HL-60 (cell line): ENCODE measurements at regions not wholly inside any gene's neighbourhood (a gene's known extent, or its start where the extent isn't known, plus 50 kb on each side); places are given as distances from the start of the nearest gene placed in this dataset.

Source experiments
- DNase-seq, 2 experiments: peaks; one replicate each; pipeline ENCODE4 v3.0.0-alpha.2; 2010 to 2020; ENCODE audit warnings: low read depth in 1 of 2, low spot score in 1 of 2
- H3K27ac ChIP-seq: fragments of 250-450 bp; sonication (Bioruptor Pico); replicated peaks from 2 replicates; pipeline ENCODE4 v1.5.1; 2020; ENCODE audit warnings: mild to moderate bottlenecking, moderate library complexity
- H3K27me3 ChIP-seq: fragments of 250-450 bp; sonication (Bioruptor Pico); 2 replicates; pipeline ENCODE4 v1.5.1; 2021; ENCODE audit warnings: mild to moderate bottlenecking, moderate library complexity; ENCODE audit not compliant: insufficient read depth, poor library complexity, severe bottlenecking
- H3K4me3 ChIP-seq: replicated peaks from 2 replicates; pipeline ENCODE4 v1.5.1; 2011; ENCODE audit warnings: mild to moderate bottlenecking, control low read depth, low read length; ENCODE audit not compliant: insufficient read depth
- GABPA ChIP-seq: IDR thresholded peaks from 2 replicates; pipeline ENCODE4 v1.6.1; 2012; ENCODE audit warnings: low read depth
- POLR2AphosphoS5 ChIP-seq: IDR thresholded peaks from 2 replicates; pipeline ENCODE4 v1.6.1; 2012; ENCODE audit warnings: low read depth
- SPI1 ChIP-seq: IDR thresholded peaks from 2 replicates; pipeline ENCODE4 v1.6.1; 2012; ENCODE audit warnings: low read depth, mild to moderate bottlenecking, borderline replicate concordance
- TF ChIP-seq, protein P1 (sequence below): IDR thresholded peaks from 2 replicates; pipeline ENCODE4 v1.6.1; 2012; ENCODE audit warnings: low read depth; ENCODE audit not compliant: insufficient replicate concordance
- TF ChIP-seq, protein P2 (sequence below): IDR thresholded peaks from one replicate; pipeline ENCODE4 v1.5.1; 2011; ENCODE audit warnings: low read length, control low read depth, inconsistent platforms; ENCODE audit not compliant: insufficient read depth

DNA sequence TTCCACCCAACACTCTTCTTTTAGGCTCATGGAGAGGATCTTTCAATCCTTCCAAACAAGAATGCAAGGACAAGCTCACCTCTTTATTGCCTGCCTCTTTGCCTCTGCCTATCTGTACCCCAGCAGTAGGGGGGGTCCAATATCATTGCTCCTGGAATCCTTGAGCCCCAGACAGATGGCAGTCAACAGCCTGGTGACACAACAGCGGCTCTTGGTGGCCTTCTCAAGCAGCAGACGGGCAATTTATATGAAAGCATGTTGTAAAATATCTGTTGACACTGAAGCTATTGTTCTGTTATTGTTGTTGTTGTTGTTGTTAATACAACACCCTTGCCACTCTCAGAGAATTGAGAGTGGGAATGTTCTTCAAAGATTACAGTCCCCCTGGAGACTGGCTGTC, 480.0 kb upstream of the CADM1 start:
- no peak for DNase-seq
- Histone ChIP-seq H3K27ac (no peak overlapping the region), H3K4me3 (no peak overlapping the region), H3K27me3 (no peaks in the 10 kb centered on the region)
- TF ChIP-seq, protein P1, sequence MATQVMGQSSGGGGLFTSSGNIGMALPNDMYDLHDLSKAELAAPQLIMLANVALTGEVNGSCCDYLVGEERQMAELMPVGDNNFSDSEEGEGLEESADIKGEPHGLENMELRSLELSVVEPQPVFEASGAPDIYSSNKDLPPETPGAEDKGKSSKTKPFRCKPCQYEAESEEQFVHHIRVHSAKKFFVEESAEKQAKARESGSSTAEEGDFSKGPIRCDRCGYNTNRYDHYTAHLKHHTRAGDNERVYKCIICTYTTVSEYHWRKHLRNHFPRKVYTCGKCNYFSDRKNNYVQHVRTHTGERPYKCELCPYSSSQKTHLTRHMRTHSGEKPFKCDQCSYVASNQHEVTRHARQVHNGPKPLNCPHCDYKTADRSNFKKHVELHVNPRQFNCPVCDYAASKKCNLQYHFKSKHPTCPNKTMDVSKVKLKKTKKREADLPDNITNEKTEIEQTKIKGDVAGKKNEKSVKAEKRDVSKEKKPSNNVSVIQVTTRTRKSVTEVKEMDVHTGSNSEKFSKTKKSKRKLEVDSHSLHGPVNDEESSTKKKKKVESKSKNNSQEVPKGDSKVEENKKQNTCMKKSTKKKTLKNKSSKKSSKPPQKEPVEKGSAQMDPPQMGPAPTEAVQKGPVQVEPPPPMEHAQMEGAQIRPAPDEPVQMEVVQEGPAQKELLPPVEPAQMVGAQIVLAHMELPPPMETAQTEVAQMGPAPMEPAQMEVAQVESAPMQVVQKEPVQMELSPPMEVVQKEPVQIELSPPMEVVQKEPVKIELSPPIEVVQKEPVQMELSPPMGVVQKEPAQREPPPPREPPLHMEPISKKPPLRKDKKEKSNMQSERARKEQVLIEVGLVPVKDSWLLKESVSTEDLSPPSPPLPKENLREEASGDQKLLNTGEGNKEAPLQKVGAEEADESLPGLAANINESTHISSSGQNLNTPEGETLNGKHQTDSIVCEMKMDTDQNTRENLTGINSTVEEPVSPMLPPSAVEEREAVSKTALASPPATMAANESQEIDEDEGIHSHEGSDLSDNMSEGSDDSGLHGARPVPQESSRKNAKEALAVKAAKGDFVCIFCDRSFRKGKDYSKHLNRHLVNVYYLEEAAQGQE = no peak
- TF ChIP-seq, protein P2, sequence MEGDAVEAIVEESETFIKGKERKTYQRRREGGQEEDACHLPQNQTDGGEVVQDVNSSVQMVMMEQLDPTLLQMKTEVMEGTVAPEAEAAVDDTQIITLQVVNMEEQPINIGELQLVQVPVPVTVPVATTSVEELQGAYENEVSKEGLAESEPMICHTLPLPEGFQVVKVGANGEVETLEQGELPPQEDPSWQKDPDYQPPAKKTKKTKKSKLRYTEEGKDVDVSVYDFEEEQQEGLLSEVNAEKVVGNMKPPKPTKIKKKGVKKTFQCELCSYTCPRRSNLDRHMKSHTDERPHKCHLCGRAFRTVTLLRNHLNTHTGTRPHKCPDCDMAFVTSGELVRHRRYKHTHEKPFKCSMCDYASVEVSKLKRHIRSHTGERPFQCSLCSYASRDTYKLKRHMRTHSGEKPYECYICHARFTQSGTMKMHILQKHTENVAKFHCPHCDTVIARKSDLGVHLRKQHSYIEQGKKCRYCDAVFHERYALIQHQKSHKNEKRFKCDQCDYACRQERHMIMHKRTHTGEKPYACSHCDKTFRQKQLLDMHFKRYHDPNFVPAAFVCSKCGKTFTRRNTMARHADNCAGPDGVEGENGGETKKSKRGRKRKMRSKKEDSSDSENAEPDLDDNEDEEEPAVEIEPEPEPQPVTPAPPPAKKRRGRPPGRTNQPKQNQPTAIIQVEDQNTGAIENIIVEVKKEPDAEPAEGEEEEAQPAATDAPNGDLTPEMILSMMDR = no peak
- TF ChIP-seq GABPA = no peak
- TF ChIP-seq SPI1 = no peak
- TF ChIP-seq POLR2AphosphoS5 = no peak

DNA sequence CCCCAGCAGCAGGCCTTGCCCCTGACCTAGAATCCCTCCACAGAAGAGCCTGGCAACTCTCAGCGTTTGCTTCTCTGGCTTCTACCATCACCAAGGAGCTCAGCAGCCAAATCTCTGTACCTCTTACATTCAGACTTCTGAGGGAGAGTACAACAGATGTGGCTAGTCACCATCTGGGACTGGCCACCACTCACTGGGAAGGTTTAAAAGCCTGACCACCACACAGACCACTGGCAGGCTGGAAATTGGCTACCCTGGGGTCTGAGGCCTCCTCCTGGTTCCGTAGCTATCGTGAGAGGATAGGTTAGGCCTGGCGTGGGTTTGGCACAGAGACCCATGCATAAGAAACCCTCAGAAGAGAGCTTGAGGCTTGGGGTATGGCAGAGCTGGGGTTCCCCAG, 478.5 kb upstream of the CADM1 start:
- no peaks in the 10 kb centered on the region for H3K27me3 ChIP-seq
- no peak overlapping the region for H3K4me3 ChIP-seq
- no peak for TF ChIP-seq GABPA
- TF ChIP-seq, protein P1 = no peak
- TF ChIP-seq POLR2AphosphoS5 = no peak
- no peak for TF ChIP-seq SPI1
- TF ChIP-seq, protein P2 = no peak
- no peak overlapping the region for H3K27ac ChIP-seq
- no peak for DNase-seq

DNA sequence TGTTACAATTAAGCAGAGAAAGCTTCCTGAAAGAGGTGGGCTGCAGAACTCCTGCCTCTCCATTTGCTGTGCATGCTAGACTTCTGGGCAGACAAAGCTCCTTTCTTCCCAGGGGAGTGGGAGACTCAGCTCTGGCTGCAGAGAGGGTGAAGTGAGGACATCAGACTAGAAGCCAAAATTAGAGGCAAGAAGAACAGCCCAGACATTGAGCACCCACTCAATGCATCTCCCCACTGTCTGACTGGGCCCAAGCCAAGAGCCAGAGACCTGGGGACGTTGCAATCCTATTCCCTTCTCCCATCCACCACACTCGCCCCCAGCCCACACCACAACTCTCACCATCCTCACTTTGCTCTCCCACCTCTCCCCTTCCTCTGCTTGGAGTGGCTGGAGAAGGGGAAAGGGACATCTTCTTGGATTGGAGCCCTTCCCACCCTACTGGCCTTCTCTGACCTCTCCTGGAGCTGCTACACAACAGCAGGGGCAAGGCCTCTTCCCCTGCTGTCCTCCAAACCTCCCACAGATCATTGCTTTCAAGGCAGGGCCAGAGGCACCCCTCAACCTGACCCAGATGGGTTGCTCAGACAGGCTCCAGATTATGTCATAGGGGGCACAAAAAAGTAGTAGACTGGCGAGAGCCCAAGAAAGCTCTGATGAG, 477.7 kb upstream of the CADM1 start:
- no peaks in the 10 kb centered on the region for H3K27me3 ChIP-seq
- DNase-seq = no peak
- TF ChIP-seq, protein P1 = no peak
- TF ChIP-seq SPI1 (no peak), GABPA (no peak), POLR2AphosphoS5 (no peak)
- TF ChIP-seq, protein P2 = no peak
- no peak overlapping the region for H3K4me3 ChIP-seq
- no peak overlapping the region for H3K27ac ChIP-seq
